Nephron (organoid): ENCODE measurements at regions not wholly inside any gene's neighbourhood (a gene's known extent, or its start where the extent isn't known, plus 50 kb on each side); places are given as distances from the start of the nearest gene placed in this dataset.

Experiments
- H3K27ac Mint-ChIP-seq, 3 experiments: 2 replicates each; pipeline ENCODE4 v1.8.0; 2020; ENCODE audit warnings: mixed read lengths in 3 of 3, mild to moderate bottlenecking in 2 of 3, moderate library complexity in 1 of 3
- H3K27me3 Mint-ChIP-seq: 2 replicates; pipeline ENCODE4 v1.8.0; 2021; ENCODE audit warnings: low read depth, mild to moderate bottlenecking, moderate library complexity, mixed read lengths
- H3K36me3 Mint-ChIP-seq: 2 replicates; pipeline ENCODE4 v1.8.0; 2020; ENCODE audit warnings: low read depth, mixed read lengths
- H3K4me1 Mint-ChIP-seq: 2 replicates; pipeline ENCODE4 v1.8.0; 2020; ENCODE audit warnings: mixed read lengths
- H3K4me3 Mint-ChIP-seq, 3 experiments: 2 replicates each; pipeline ENCODE4 v1.8.0; 2020; ENCODE audit warnings: mild to moderate bottlenecking in 3 of 3, mixed read lengths in 3 of 3, moderate library complexity in 2 of 3
- H3K9me3 Mint-ChIP-seq: 2 replicates; pipeline ENCODE4 v1.8.0; 2020; ENCODE audit warnings: mixed read lengths
- TF ChIP-seq, protein P1 (sequence below), 3 experiments: fragments of 200-600 bp; sonication (generic); IDR thresholded peaks; one replicate each; pipeline ENCODE4 v1.5.0; 2021; ENCODE audit warnings: antibody characterized with exemption in 3 of 3; ENCODE audit not compliant: unreplicated experiment in 3 of 3

DNA sequence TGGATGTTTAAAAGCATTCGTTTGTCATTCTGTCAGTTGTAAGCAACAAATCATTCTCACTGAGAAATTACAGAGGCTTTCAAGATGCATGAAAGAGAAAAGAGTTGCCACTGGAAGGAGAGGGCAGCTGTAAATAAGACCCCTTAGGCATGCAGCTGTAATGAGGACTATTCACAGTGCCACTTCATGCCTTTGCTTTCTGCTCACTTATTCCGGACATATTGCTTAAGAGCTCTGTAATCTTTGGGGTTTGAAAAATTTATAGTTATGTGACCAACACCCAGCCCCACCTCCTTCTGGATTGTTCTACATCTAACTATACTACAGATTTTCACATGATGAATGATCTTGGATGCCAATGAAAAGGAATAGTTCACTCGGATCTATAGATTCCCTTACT, 194.8 kb upstream of the DCN start:
- Mint-ChIP-seq H3K36me3 (no peaks in the 10 kb centered on the region), H3K4me3 (no peak overlapping the region), H3K9me3 (peaks cover 2% of the 10 kb centered on the region), H3K27ac (peak overlapping the region in 2 of 3 experiments; percentile 45 to 73), H3K4me1 (peaks cover 33% of the 10 kb centered on the region), H3K27me3 (no peaks in the 10 kb centered on the region)
- TF ChIP-seq, protein P1, sequence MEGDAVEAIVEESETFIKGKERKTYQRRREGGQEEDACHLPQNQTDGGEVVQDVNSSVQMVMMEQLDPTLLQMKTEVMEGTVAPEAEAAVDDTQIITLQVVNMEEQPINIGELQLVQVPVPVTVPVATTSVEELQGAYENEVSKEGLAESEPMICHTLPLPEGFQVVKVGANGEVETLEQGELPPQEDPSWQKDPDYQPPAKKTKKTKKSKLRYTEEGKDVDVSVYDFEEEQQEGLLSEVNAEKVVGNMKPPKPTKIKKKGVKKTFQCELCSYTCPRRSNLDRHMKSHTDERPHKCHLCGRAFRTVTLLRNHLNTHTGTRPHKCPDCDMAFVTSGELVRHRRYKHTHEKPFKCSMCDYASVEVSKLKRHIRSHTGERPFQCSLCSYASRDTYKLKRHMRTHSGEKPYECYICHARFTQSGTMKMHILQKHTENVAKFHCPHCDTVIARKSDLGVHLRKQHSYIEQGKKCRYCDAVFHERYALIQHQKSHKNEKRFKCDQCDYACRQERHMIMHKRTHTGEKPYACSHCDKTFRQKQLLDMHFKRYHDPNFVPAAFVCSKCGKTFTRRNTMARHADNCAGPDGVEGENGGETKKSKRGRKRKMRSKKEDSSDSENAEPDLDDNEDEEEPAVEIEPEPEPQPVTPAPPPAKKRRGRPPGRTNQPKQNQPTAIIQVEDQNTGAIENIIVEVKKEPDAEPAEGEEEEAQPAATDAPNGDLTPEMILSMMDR (IDR thresholded peaks at IDR 0.05; ENCODE audit: unreplicated experiment in 3 of 3) = no peak

DNA sequence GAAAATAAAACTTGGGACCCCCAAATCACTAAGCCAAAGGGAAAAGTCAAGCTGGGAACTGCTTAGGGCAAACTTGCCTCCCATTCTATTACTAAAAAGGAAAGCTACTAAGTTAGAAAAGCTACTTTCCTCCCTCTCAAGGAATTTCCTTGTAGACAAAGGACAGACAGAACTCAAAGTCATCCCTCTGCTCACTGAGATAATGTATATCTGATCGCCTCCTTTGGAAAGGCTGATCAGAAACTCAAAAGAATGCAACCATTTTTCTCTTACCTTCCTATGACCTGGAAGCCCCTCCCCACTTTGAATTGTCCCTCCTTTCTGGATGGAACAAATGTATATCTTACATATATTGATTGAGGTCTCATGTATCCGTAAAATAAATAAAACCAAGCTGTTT, 190.5 kb upstream of the DCN start:
- Mint-ChIP-seq H3K4me1 (no peaks in the 10 kb centered on the region), H3K27me3 (no peaks in the 10 kb centered on the region), H3K36me3 (no peaks in the 10 kb centered on the region), H3K27ac (no peak overlapping the region), H3K4me3 (no peak overlapping the region), H3K9me3 (peaks cover 2% of the 10 kb centered on the region)
- TF ChIP-seq, protein P1 (IDR thresholded peaks at IDR 0.05; ENCODE audit: unreplicated experiment in 3 of 3) = no peak

DNA sequence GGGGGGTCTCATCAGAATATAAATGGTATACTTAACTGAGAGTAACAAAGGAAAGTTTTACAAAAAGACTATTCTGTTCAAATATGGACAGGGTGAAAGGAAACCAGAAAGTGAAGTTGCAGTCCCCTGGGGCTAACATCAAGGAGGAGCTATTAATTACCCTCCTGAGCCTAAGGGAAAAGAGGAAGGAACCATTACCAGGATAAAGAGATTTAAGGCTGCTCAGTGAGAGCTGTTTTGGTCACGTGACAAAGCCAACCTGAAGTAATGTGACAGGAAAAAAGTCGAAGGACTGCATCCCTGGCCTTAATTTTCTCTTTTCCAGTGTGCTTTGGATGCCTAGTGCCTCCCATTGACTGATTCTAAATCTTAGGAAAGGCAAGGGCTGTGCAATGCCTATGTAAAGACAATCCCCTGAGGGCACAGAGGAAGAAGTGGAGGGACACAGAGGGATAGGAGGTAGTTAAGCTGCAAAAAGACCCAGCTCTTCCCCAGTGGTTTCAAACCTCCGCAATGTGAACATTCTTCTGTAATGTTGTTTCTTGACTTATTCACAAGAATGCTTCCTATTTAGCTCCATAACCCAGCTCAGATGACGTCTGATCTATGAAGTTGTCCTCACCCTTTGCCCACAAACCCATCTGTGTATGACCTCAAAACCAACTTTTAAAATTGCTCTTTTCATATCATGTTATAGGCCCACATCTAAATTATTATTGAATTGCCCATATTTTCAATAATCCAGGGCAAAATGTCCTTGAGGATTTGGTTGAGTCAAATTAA, 187.7 kb upstream of the DCN start:
- TF ChIP-seq, protein P1 (IDR thresholded peaks at IDR 0.05; ENCODE audit: unreplicated experiment in 3 of 3) = no peak
- Mint-ChIP-seq H3K36me3 (no peaks in the 10 kb centered on the region), H3K27ac (no peak overlapping the region), H3K4me1 (peaks cover 6% of the 10 kb centered on the region), H3K27me3 (no peaks in the 10 kb centered on the region), H3K4me3 (no peak overlapping the region), H3K9me3 (peaks cover 2% of the 10 kb centered on the region)

DNA sequence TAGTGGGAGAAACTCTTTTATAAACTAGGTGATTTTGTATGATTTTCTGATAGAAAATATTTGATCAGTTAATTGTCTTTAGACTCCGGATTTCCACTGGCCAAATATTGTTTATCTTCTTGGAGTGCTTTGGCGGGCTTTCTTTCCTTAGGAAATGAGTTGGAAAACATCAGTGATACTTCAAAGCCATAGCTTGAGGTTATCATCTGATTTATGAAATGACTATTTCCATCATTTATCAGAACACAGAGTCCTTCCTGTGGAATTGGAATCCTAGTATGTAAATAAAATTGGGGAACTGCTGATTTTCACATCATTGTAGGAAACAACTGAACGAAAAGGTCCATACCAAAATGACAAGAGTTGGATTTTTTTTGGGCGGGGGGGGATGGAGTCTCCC, 186.0 kb upstream of the DCN start:
- H3K4me1 Mint-ChIP-seq = peaks cover 6% of the 10 kb centered on the region
- TF ChIP-seq, protein P1 (IDR thresholded peaks at IDR 0.05; ENCODE audit: unreplicated experiment in 3 of 3) = no peak
- H3K9me3 Mint-ChIP-seq = no peaks in the 10 kb centered on the region
- no peaks in the 10 kb centered on the region for H3K27me3 Mint-ChIP-seq
- H3K36me3 Mint-ChIP-seq = no peaks in the 10 kb centered on the region
- no peak overlapping the region for H3K4me3 Mint-ChIP-seq
- peak overlapping the region in 1 of 3 experiments; percentile 3 for H3K27ac Mint-ChIP-seq

DNA sequence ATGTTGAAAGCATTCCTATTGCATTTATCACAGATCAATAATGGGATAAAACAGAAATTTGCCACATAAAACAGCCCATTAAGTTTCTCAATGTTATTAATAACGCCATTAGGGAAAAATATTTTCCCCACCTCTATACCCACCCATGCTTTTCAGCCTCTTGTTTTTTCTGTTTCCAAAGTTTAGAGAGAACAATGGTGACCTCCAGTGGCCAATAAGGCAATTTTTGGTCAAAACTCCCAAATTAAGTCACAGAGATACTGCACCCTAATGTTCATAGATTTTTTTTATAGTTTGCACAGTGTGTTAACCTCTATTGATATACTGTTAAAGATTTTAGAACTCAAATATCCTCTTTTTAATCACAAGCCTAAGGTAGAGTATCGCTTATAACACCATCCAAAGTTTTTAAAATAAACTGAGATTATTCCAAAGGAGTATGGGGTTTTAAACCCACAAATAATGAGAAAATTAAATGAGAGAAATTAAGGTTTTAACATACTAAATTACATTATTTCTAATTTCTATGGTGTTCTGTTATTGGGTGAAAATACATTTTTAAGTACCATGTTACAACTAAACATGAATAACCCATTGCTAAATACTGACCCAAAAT, 184.7 kb upstream of the DCN start:
- Mint-ChIP-seq H3K27me3 (no peaks in the 10 kb centered on the region), H3K4me3 (no peak overlapping the region), H3K27ac (no peak overlapping the region), H3K9me3 (no peaks in the 10 kb centered on the region), H3K36me3 (no peaks in the 10 kb centered on the region), H3K4me1 (peaks cover 7% of the 10 kb centered on the region)
- TF ChIP-seq, protein P1 (IDR thresholded peaks at IDR 0.05; ENCODE audit: unreplicated experiment in 3 of 3) = peak; percentile 44 to 54 (median 51)
